HG03039 (cell line): ENCODE measurements at regions not wholly inside any gene's neighbourhood (a gene's known extent, or its start where the extent isn't known, plus 50 kb on each side); places are given as distances from the start of the nearest gene placed in this dataset.

Source experiments
- ATAC-seq: cut with Tn5 transposase; IDR thresholded peaks from one replicate; pipeline ENCODE4 v1.9.1; 2021; ENCODE audit warnings: mild to moderate bottlenecking, moderate library complexity; ENCODE audit not compliant: unreplicated experiment

DNA sequence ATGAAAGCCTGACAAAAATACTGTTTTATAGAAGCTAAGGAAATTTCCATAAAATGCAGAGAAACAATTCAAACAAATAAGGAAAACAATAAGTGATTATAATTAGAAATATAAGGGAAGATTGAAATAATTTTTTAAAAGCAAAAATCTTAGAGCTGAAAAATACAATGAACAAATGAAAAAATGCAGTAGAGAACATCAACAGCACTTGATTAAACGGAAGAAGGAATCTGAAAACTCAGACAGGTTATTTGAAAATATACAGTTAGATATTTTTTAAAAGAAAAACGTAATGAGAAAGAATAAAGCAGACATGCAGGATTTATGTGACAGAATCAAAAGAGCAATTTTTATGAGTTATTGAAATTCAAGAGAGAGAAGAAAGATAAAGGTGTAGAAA, 279.1 kb upstream of the MAGI2 start:
- ATAC-seq: no peak

GRCh38 chr7:79730971-79731370, 277.5 kb upstream of the MAGI2 start:
- no peak for ATAC-seq

GRCh38 chr7:79723833-79724618, 270.6 kb upstream of the MAGI2 start:
- no peak for ATAC-seq

DNA sequence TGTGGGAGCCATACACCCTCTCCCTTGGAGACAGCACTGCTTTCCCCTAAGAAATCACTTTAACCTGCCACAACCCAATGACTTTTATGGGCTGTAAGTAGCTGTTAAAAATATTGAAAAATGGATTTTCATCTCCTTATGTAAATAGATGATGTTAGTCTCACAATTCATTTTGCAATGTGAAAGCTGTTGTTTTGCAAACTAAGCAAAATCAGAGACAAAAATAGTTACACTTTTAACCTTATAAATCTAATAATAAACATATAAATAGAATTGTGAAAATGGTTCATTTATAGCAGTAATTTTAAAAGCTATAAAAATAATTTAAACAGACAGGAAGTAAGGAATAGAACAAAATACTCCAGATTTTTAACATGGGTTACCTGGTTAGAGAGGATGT, 268.8 kb upstream of the MAGI2 start:
- no peak for ATAC-seq

- no peak for ATAC-seq
Observed at GRCh38 chr7:79719216-79719615, 265.7 kb upstream of the MAGI2 start.

GRCh38 chr7:79716329-79716728, 262.9 kb upstream of the MAGI2 start:
- ATAC-seq: no peak

DNA sequence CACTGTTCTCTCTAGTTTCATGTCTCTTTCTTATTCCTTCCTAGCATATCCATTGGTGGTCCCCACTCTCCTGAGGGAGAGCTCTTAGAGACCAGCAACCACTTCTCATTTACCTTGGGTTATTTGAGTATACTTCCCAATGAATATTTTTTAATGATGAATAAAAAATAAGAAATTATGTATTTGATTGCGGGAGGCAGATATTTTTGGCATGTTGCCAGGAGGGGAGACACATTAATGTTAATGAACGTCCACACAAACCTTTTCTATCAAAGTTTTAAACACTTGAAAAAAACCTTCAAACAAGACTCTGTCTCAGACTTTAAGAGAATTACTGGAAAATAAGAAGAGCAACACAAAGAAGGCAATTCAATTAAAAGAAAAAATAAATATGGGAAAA, 260.6 kb upstream of the MAGI2 start:
- ATAC-seq: no peak

GRCh38 chr7:79713276-79713675, 259.8 kb upstream of the MAGI2 start:
- no peak for ATAC-seq

GRCh38 chr7:79711660-79712059, 258.2 kb upstream of the MAGI2 start:
- no peak for ATAC-seq

DNA sequence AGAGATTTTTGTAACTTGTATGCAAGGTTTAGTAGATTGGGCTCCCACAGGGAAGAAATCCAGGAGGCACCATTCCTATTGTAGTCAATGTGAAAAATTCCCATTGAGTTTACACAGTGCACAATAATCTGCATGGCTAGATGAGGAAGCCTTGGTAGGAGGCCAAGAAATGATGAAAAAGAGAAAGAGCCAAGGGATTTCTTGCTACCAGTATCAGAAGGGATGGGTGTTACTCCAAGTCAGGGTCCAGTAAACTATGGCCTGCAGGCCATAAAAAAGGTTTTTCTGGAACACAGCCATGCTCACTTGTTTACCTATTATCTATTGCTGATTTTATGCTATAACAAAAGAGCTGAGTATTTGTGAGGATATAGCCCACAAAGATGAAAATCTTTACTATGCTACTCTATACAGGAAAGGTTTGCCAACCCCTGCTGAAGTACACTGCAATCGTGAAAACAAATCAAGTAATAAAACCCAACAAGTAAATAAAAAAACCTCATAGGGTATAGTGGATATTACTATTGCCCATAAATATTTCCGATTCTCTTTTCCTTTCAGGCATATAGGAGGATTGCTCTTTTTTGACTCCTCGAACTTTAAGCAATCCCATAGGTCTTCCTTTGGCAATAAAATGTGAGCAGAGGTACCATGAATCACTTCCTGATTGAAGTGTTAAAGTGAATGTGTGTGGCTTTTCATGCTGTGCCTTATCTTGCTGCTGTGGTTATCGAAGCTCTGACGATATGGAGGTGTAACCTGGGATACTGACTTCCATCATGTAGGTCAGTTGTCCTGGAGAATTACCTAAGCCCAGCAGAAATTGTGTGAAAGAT, 256.3 kb upstream of the MAGI2 start:
- ATAC-seq: no peak

- no peak for ATAC-seq
Observed at GRCh38 chr7:79702116-79702515, 248.6 kb upstream of the MAGI2 start.

GRCh38 chr7:79692015-79692414, 238.5 kb upstream of the MAGI2 start:
- no peak for ATAC-seq

DNA sequence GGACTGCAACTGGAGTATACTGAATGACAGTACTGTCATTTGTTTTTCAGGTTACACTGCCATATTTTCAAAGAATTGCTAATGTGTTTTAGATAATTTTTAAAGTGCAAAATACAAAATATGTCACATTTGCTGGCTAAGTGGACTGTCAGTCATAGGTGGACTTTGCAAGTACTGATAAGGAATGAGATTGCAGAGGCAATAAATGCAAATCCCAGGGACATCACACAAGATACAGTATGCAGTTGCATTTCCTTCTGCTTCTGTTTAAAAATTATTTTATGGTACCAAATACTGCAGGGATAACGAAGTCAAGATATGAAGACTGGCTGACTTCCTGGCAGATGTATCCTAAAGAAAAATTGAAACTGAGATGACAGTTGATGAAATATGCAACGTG, 237.6 kb upstream of the MAGI2 start:
- ATAC-seq: no peak

- no peak for ATAC-seq
Observed at GRCh38 chr7:79684384-79684783, 230.9 kb upstream of the MAGI2 start.

GRCh38 chr7:79683916-79684315, 230.4 kb upstream of the MAGI2 start:
- no peak for ATAC-seq

DNA sequence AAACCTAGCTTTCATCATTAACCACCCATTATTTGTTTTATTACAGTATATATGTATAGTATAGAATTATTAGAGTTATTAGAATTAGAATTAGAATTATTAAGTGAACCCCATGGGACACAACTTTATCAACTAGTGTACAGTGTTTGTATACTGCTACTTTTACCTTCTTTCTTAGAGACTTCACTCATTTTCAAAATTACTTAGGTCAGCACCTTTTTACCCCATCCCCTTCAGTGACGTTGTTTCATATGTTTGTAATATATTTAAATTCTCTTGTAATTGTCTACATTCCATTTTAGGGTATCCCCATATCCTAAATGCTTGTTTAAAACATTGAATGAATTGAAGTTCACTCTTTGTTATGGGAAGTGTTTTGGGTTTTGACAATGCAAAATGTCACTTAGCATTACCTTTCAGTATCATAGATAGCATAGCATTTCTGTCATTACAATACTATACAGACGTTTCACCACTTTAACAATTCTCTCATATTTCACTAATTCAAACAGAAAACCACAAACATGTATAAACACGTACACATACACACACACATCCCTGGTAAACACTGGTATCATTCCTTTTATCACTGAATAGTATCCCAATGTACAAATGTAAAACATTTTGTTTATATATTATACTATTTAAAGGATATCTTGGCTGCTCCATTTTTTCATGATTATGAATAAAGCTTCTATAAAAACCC, 229.9 kb upstream of the MAGI2 start:
- ATAC-seq: no peak

DNA sequence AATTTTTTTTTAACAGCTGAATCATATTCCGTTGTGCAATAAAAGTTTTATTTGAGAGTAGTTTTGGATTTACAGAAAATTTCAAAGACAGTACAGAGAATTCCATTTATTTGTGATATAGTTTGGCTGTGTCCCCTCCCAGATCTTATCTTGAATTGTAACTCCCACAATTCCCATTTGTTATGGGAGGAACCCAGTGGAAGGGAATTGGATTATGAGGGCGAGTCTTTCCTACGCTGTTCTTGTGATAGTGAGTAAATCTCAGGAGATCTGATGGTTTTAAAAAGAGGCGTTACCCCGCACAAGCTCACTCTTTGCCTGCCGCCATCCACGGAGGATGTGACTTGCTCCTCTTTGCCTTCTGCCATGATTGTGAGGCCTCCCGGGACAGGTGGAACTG, 228.0 kb upstream of the MAGI2 start:
- ATAC-seq: no peak

- no peak for ATAC-seq
Observed at GRCh38 chr7:79673969-79674368, 220.5 kb upstream of the MAGI2 start.

DNA sequence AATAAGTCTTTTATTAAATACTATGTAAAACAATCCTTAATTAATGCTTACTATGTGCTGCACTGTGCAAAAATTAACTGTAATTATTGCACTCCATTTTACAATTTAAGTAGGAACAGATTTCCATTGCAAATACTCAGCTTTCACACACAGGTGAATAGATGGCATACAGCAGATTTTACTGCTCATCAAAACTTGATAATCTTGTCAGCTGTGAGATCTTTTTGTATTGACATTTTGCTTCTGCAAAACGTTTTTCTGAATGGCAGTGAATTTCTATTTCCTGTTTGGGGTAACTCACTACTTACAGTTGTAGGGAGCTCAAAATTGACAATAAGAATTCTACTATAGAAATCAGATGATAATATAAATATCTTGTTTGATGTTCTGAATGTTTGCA, 220.0 kb upstream of the MAGI2 start:
- ATAC-seq: no peak

DNA sequence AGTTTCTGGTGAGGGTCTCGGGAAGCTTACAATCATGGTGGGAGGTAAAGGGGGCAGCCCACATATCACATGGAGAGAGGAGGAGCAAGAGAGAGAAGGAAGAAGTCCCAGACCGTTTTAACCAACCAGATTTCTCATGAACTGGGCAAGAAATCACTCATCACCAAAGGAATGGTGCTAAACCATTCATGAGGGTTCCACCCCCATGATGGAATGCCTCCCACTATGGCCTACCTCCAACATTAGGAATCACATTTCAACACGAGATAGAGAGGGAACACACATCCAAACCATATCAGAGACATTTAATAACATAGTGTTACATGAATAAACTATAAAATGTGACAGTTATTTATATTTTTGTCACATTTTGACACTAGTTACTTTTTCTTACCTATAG, 214.8 kb upstream of the MAGI2 start:
- no peak for ATAC-seq

DNA sequence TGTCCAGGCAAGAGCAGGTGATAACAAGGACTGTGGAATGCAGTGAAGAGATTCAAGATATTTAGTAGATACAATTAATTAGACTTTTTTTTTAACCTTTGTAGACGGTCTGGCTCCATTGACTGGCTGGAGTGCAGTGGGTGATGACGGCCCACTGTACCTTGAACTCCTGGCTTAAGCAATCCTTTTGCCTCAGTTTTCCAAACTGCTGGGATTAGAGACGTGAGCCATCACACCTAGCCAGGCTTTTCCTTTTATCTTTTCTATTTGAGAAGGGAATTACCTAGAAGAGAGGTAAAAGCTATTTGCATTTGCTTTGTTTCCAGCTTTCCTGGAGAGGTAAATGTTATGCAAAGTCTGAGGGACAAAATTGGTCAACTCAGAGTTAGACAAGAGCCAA, 213.0 kb upstream of the MAGI2 start:
- no peak for ATAC-seq
